ENCODE measurements at regions not wholly inside any gene's neighbourhood (a gene's known extent, or its start where the extent isn't known, plus 50 kb on each side); places are given as distances from the start of the nearest gene placed in this dataset.
"Not testable (repeated sequence)": the region's sequence is repeated elsewhere in the genome, so short reads cannot be mapped to it uniquely, and the experiment has no call there.

GRCh38 chr15:75773974-75774373 is 61.3 kb upstream of the CSPG4 start:
- H3K27ac Mint-ChIP-seq; H3K9me3 Mint-ChIP-seq; H3K4me3 Mint-ChIP-seq; intact Hi-C loops (cut with micrococcal nuclease); H3K36me3 Mint-ChIP-seq (ENCODE audit: low read depth); DNase-seq: not testable (repeated sequence)
- H3K4me1 Mint-ChIP-seq, result peaks cover 10% of the 10 kb centered on the region
- peaks cover 10% of the 10 kb centered on the region for H3K27me3 Mint-ChIP-seq

GRCh38 chr15:75771054-75771453 is 58.4 kb upstream of the CSPG4 start:
- H3K27me3 Mint-ChIP-seq; H3K9me3 Mint-ChIP-seq; H3K36me3 Mint-ChIP-seq (ENCODE audit: low read depth); intact Hi-C loops (cut with micrococcal nuclease); H3K4me1 Mint-ChIP-seq; H3K27ac Mint-ChIP-seq; H3K4me3 Mint-ChIP-seq; DNase-seq: not testable (repeated sequence)

DNA sequence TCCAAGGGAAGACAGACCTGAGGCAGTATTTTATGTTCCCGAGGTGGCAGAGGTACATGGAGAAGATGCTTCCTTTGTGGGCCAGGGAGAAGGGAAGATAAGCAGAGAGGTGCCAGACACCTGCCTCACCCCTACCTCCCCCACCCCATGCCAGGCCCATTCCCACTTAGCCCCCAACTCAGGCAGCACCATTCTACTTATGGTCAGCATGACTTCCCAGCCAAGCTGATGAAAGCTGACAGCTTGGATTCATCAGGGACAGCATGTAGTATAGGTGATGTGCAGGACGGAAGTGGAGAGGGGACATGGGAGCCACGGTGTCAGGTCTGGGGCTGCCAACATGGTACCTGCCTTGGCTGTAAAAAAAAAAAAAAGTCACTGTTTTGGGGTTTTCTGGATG is 57.5 kb upstream of the CSPG4 start:
- Mint-ChIP-seq H3K27me3 (peaks cover 6% of the 10 kb centered on the region), H3K36me3 (ENCODE audit: low read depth) (no peaks in the 10 kb centered on the region), H3K4me1 (no peaks in the 10 kb centered on the region), H3K9me3 (no peaks in the 10 kb centered on the region), H3K27ac (no peak overlapping the region), H3K4me3 (no peak overlapping the region)
- intact Hi-C loops (cut with micrococcal nuclease), result no loop called here
- DNase-seq, result no peak

- intact Hi-C loops (cut with micrococcal nuclease); H3K4me3 Mint-ChIP-seq; H3K36me3 Mint-ChIP-seq (ENCODE audit: low read depth); H3K27me3 Mint-ChIP-seq; H3K9me3 Mint-ChIP-seq; H3K4me1 Mint-ChIP-seq; H3K27ac Mint-ChIP-seq; DNase-seq: not testable (repeated sequence)
These were observed 55.9 kb upstream of the CSPG4 start for GRCh38 chr15:75768526-75768925.

- H3K27me3 Mint-ChIP-seq, result not testable (repeated sequence)
These were observed 53.1 kb upstream of the CSPG4 start for GRCh38 chr15:75765551-75766305.

GRCh38 chr15:75764845-75765550 is 52.4 kb upstream of the CSPG4 start:
- intact Hi-C loops (cut with micrococcal nuclease); H3K27me3 Mint-ChIP-seq; H3K27ac Mint-ChIP-seq; DNase-seq; H3K36me3 Mint-ChIP-seq (ENCODE audit: low read depth); H3K4me1 Mint-ChIP-seq; H3K4me3 Mint-ChIP-seq; H3K9me3 Mint-ChIP-seq: not testable (repeated sequence)

More at GRCh38 chr15:75765551-75766305, 53.1 kb upstream of the CSPG4 start:
- DNase-seq; H3K27ac Mint-ChIP-seq; H3K36me3 Mint-ChIP-seq (ENCODE audit: low read depth); H3K4me3 Mint-ChIP-seq; intact Hi-C loops (cut with micrococcal nuclease); H3K4me1 Mint-ChIP-seq; H3K9me3 Mint-ChIP-seq: not testable (repeated sequence)

DNA sequence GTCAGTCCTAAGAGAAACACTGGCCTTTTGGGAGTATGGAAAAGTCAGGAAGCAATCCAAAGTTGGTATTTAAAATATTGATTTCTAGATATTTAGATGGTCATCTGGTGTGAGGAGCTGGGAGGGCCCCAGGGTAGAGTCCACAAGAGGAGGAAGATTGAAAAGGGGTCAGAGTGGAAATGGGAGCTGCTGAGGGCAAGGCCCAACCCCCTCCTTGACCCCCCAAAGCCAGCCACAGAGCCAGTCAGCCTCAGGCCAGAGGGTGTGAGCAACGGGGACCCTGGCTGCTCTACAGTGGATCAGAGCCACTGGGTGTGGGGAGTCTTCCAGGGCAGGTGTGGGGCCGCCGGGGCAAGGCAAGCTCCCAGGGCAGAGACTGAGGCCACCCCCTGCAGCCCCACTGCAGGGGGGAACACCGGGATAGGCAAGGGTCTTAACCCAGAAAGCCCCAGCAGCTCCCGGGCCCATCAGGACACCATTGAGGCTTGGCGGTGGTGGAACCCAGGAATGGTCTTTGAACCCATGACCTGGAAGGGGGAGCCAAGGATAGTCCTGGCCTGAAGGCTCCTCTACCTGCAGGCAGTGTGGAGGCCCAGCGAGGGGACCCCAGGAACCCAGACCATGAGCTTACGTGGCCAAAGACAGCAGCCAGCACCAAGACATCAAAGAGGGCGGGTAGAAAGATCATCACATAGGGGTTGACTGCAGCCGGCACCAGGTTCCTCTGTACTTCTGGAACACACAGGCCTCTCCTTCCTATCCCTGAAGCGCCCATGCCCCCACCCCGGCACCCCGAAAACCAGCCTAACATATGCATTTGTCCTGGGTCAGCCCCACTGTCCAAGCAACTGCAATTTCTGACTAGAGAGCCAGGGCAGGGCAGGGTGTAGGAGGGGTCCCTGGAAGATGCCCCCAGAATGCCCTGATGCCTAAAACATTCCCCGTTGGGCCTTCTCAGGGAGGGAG is 51.3 kb upstream of the CSPG4 start:
- H3K4me1 Mint-ChIP-seq, result not testable (repeated sequence)

DNA sequence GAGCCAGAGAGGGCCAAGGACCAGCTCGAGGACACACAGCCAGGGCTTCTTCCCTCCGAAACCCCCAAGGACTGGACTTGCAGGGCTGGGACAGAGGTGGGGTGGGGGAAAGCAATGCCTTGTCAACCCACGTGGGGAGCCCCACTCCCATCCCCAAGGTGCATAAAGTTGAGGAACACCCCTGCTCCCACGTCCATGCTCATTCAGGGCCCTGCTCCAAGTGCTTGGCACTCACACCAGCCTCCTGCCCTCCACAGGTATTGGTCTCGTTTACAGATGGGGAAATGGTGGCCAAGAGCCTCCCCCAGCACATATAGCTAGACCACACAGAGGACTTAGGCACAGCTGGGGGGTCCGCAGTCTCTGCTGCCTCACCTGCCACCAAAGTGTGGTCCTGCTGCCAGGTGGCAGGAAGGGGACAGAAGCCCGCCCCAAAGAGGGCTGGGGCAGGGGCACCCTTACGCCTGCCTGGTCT is 50.5 kb upstream of the CSPG4 start:
- Mint-ChIP-seq H3K27ac (no peak overlapping the region), H3K9me3 (no peaks in the 10 kb centered on the region), H3K4me3 (no peak overlapping the region), H3K27me3 (no peaks in the 10 kb centered on the region), H3K4me1 (peaks cover 11% of the 10 kb centered on the region), H3K36me3 (ENCODE audit: low read depth) (no peaks in the 10 kb centered on the region)
- intact Hi-C loops (cut with micrococcal nuclease), result no loop called here
- no peak for DNase-seq

More for the DNA sequence above, 51.3 kb upstream of the CSPG4 start:
- H3K27ac Mint-ChIP-seq; intact Hi-C loops (cut with micrococcal nuclease); DNase-seq; H3K4me3 Mint-ChIP-seq; H3K27me3 Mint-ChIP-seq; H3K9me3 Mint-ChIP-seq; H3K36me3 Mint-ChIP-seq (ENCODE audit: low read depth): not testable (repeated sequence)
